ENCODE measurements at regions not wholly inside any gene's neighbourhood (a gene's known extent, or its start where the extent isn't known, plus 50 kb on each side); places are given as distances from the start of the nearest gene placed in this dataset.

DNA sequence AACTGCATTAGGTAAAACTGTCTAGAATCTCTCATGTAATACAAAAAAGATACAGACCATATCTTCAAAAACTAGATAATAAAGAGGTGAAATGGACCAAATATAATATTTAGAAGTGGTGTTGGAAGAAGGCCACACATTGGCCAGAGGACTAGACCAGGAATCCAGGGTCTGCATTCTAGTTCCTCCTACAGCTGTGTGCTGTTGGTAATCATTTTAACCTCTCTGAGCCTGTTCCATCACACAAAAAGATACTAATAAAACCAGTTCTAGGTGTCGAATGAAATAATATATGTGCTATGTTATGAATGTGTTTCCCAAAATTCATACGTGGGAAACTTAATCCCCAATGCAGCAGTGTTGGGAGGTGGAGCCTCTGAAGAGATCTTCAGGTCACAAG is 111.6 kb upstream of the RREB1 start:
- POLR2A ChIA-PET = no interaction called here
- TF ChIP-seq, protein P1, sequence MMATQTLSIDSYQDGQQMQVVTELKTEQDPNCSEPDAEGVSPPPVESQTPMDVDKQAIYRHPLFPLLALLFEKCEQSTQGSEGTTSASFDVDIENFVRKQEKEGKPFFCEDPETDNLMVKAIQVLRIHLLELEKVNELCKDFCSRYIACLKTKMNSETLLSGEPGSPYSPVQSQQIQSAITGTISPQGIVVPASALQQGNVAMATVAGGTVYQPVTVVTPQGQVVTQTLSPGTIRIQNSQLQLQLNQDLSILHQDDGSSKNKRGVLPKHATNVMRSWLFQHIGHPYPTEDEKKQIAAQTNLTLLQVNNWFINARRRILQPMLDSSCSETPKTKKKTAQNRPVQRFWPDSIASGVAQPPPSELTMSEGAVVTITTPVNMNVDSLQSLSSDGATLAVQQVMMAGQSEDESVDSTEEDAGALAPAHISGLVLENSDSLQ (IDR thresholded peaks at IDR 0.05) = no peak
- TF ChIP-seq BHLHE40 (IDR thresholded peaks at IDR 0.05; ENCODE audit: borderline replicate concordance) = no peak
- no peak for TF ChIP-seq FOXM1 (IDR thresholded peaks at IDR 0.05; ENCODE audit: borderline replicate concordance)
- TF ChIP-seq FOXA1 (IDR thresholded peaks at IDR 0.05) = no peak
- TF ChIP-seq SUZ12 (IDR thresholded peaks at IDR 0.05) = no peak
- no peak for TF ChIP-seq HDGF (IDR thresholded peaks at IDR 0.05; ENCODE audit: borderline replicate concordance)
- TF ChIP-seq NFRKB (IDR thresholded peaks at IDR 0.05) = no peak
- no peak for TF ChIP-seq SP1 (IDR thresholded peaks at IDR 0.05)
- no peak for TF ChIP-seq LEF1 (IDR thresholded peaks at IDR 0.05; ENCODE audit: borderline replicate concordance)
- no peak for TF ChIP-seq ARNT (IDR thresholded peaks at IDR 0.05)
- TF ChIP-seq FOXK2 (IDR thresholded peaks at IDR 0.05) = no peak
- no peak for TF ChIP-seq L3MBTL2 (conservative IDR thresholded peaks at IDR 0.05)
- no peak for TF ChIP-seq CTBP1 (IDR thresholded peaks at IDR 0.05; ENCODE audit: borderline replicate concordance)
- no peak for TF ChIP-seq TARDBP (IDR thresholded peaks at IDR 0.05)
- TF ChIP-seq ELF4 (IDR thresholded peaks at IDR 0.05) = no peak
- TF ChIP-seq ZNF384 (IDR thresholded peaks at IDR 0.05) = no peak
- no peak for DNase-seq (ENCODE audit: extremely low spot score)
- CTCF ChIA-PET = no interaction called here

DNA sequence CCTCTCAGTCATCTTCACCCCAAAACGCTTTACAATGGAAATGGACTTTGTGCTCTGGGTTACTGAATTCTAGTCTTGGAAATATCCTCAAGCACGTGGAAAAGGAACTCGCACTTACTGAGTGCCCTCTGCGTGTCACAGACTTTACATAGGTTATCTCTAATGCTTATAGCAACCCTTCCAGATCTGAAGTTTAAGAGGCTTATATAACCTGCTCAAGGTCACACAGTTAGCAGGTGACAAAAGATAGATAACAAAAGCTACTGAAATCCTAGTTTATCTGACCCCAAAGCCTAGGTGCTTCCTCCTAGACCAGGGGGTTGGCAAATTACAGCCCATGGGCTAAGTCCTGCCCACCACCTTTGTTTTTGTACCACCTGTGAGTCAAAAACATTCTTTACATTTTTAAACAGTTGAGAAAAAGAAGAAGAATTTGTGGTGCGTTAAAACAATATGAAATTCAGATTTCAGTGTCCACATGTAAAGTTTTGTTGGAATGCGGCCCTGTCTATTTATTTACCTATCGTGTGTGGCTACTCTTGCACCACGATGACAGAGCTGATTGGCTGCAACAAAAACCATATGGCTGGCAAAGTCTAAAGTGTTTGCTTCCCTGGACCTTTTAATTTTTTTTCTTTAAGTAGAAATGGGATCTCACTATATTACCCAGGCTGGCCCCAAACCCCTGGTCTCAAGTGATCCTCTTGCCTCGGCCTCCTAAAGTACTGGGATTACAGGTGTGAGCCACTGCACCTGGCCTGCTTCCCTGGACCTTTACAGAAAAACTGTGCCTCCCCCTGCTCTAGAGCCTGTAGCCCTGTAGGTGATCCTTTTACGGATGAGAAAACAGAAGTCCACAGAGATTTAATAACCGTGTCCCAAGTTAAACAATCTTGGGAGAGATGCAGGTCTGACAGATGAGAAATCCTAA is 110.2 kb upstream of the RREB1 start:
- no peak for DNase-seq (ENCODE audit: extremely low spot score)
- ChIA-PET CTCF (no interaction called here), POLR2A (no interaction called here)
- TF ChIP-seq BHLHE40 (IDR thresholded peaks at IDR 0.05; ENCODE audit: borderline replicate concordance) (no peak), TARDBP (IDR thresholded peaks at IDR 0.05) (no peak), L3MBTL2 (conservative IDR thresholded peaks at IDR 0.05) (no peak), SUZ12 (IDR thresholded peaks at IDR 0.05) (no peak), FOXK2 (IDR thresholded peaks at IDR 0.05) (no peak), ZNF384 (IDR thresholded peaks at IDR 0.05) (no peak), ELF4 (IDR thresholded peaks at IDR 0.05) (no peak), HDGF (IDR thresholded peaks at IDR 0.05; ENCODE audit: borderline replicate concordance) (no peak), SP1 (IDR thresholded peaks at IDR 0.05) (no peak), NFRKB (IDR thresholded peaks at IDR 0.05) (no peak), FOXM1 (IDR thresholded peaks at IDR 0.05; ENCODE audit: borderline replicate concordance) (no peak), CTBP1 (IDR thresholded peaks at IDR 0.05; ENCODE audit: borderline replicate concordance) (no peak), FOXA1 (IDR thresholded peaks at IDR 0.05) (no peak), LEF1 (IDR thresholded peaks at IDR 0.05; ENCODE audit: borderline replicate concordance) (no peak)

DNA sequence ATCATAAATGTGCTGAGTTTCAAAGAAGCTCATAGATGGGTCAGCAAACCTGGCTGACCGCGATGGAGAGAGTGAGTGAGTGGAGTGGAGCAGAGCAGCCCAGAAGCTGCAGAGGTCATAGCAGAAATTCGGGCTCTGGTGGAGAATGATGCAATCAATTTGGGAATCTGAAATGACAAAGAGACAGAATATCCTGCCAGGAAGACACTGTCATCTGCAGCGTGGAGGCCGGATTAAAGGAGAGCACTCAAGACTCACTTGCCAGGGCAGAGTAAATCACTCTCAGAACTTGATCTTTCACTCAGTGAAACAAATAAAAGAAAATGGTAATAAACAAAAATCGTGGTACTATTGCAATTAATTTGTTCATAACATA is 109.6 kb upstream of the RREB1 start:
- TF ChIP-seq SUZ12 (IDR thresholded peaks at IDR 0.05) = no peak
- no peak for TF ChIP-seq SP1 (IDR thresholded peaks at IDR 0.05)
- no peak for TF ChIP-seq FOXM1 (IDR thresholded peaks at IDR 0.05; ENCODE audit: borderline replicate concordance)
- TF ChIP-seq FOXK2 (IDR thresholded peaks at IDR 0.05) = no peak
- no peak for TF ChIP-seq HDGF (IDR thresholded peaks at IDR 0.05; ENCODE audit: borderline replicate concordance)
- no peak for TF ChIP-seq ARNT (IDR thresholded peaks at IDR 0.05)
- CTCF ChIA-PET = interaction anchor here (0.6 kb wide), 1 partner anchor 162 kb away, joined by 3 read pairs; no protein-coding TSS in a partner anchor
- POLR2A ChIA-PET = no interaction called here
- no peak for DNase-seq (ENCODE audit: extremely low spot score)

DNA sequence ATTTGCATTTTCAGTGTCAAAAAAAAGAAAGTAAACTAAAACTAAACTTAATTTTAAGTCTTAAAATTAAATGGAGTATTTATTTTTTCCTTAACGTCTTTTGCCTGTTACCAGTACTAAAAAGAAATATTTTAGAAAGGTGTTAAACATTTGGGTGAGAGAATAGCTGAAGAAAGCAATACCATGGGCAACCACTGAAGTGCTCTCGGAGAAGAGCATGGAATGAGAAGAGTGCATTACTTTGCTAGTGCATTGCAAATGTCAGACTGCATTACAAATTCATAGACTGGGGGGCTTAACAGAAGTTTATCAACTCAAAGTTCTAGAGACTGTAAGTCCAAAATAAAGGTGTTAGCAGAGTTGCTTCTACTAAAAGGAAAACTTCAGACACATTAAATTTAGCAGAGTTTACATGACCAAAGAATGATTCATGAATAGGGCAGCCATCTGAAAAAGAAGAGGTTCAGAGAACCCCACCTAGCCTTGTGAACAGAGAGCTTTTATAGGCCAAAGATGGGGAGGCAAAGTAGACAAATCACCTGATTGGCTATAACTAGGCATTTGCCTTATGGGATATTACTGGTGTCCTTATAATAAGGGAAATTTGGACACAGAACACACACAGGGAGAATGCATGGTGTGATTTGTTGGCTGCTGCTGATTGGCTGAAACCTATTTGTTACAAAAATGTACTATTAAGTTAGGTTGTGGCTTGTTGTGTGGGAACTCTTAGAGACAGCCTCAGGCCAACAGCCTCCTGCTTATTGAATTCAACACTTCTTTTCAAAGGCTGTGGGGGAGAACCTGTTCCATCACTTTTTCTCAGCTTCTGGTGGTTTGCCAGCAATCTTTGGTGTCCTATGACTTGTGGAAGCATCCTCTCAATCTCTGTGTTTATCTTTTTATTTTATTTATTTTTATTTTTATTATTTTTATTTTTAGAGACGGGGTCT is 106.7 kb upstream of the RREB1 start:
- CTCF ChIA-PET = no interaction called here
- DNase-seq (ENCODE audit: extremely low spot score) = no peak
- POLR2A ChIA-PET = no interaction called here
- TF ChIP-seq, protein P1 (IDR thresholded peaks at IDR 0.05) = no peak
- TF ChIP-seq NFRKB (IDR thresholded peaks at IDR 0.05) (no peak), HDGF (IDR thresholded peaks at IDR 0.05; ENCODE audit: borderline replicate concordance) (no peak), CTBP1 (IDR thresholded peaks at IDR 0.05; ENCODE audit: borderline replicate concordance) (no peak), FOXA1 (IDR thresholded peaks at IDR 0.05) (no peak), ARNT (IDR thresholded peaks at IDR 0.05) (no peak), SP1 (IDR thresholded peaks at IDR 0.05) (no peak), ELF4 (IDR thresholded peaks at IDR 0.05) (no peak), TARDBP (IDR thresholded peaks at IDR 0.05) (no peak), SUZ12 (IDR thresholded peaks at IDR 0.05) (no peak), L3MBTL2 (conservative IDR thresholded peaks at IDR 0.05) (no peak), FOXK2 (IDR thresholded peaks at IDR 0.05) (no peak), ZNF384 (IDR thresholded peaks at IDR 0.05) (no peak), FOXM1 (IDR thresholded peaks at IDR 0.05; ENCODE audit: borderline replicate concordance) (no peak), LEF1 (IDR thresholded peaks at IDR 0.05; ENCODE audit: borderline replicate concordance) (no peak)

DNA sequence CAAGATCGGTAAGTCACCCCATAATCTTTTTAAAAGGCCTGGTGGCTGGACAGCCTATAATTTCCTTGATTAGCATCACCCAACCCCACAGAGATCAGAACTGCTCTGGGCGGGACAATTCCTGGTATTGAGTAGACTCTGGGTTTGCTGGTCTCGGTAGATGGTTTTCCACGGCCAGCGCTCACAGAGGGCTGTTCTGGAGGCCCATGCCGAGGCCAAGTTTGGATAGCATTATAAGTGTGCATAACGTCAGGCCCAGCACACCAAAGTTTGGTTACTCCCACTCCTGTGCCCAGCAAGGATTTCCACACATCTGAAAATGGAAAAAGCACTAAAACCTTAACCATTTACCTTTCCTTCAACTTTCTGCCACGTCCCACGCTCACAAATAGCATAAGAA is 104.7 kb upstream of the RREB1 start:
- CTCF ChIA-PET = no interaction called here
- DNase-seq (ENCODE audit: extremely low spot score) = no peak
- no peak for TF ChIP-seq L3MBTL2 (conservative IDR thresholded peaks at IDR 0.05)
- TF ChIP-seq ARNT (IDR thresholded peaks at IDR 0.05) = no peak
- TF ChIP-seq HDGF (IDR thresholded peaks at IDR 0.05; ENCODE audit: borderline replicate concordance) = no peak
- no peak for TF ChIP-seq SP1 (IDR thresholded peaks at IDR 0.05)
- no peak for TF ChIP-seq SUZ12 (IDR thresholded peaks at IDR 0.05)
- no peak for TF ChIP-seq CTBP1 (IDR thresholded peaks at IDR 0.05; ENCODE audit: borderline replicate concordance)
- TF ChIP-seq TARDBP (IDR thresholded peaks at IDR 0.05) = no peak
- no peak for TF ChIP-seq NFRKB (IDR thresholded peaks at IDR 0.05)
- no peak for TF ChIP-seq BHLHE40 (IDR thresholded peaks at IDR 0.05; ENCODE audit: borderline replicate concordance)
- no peak for TF ChIP-seq LEF1 (IDR thresholded peaks at IDR 0.05; ENCODE audit: borderline replicate concordance)
- TF ChIP-seq ZNF384 (IDR thresholded peaks at IDR 0.05) = no peak
- no peak for TF ChIP-seq FOXM1 (IDR thresholded peaks at IDR 0.05; ENCODE audit: borderline replicate concordance)
- no peak for TF ChIP-seq ELF4 (IDR thresholded peaks at IDR 0.05)
- no peak for TF ChIP-seq FOXK2 (IDR thresholded peaks at IDR 0.05)
- TF ChIP-seq, protein P1 (IDR thresholded peaks at IDR 0.05) = no peak
- POLR2A ChIA-PET = no interaction called here

Measured in HEK293T (cell line).